ENCODE measurements at regions not wholly inside any gene's neighbourhood (a gene's known extent, or its start where the extent isn't known, plus 50 kb on each side); places are given as distances from the start of the nearest gene placed in this dataset.

DNA sequence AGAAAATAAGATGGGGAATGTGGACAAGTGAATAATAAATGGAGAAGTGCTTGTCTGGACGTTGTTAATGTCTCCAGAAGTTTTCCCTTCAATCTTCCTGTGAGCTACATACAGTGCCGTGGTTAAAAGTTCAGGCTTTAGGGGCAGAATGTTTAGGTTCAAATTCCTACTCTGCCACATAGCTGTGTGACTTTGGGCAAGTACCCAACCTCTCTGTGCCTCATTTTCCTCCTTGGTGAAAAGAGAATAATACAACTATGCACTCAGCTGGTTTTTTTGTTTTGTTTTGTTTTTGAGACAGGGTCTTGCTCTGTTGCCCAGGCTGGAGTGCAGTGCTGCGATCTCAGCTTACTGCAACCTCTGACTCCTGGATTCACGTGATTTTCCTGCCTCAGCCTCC lies 143.5 kb downstream of the CHIC2 start:
- intact Hi-C loops (cut with micrococcal nuclease) = no loop called here
- Mint-ChIP-seq H3K27ac (no peak overlapping the region), H3K36me3 (ENCODE audit: low read depth) (no peaks in the 10 kb centered on the region), H3K9me3 (no peaks in the 10 kb centered on the region), H3K4me3 (no peak overlapping the region), H3K4me1 (no peaks in the 10 kb centered on the region), H3K27me3 (peaks cover 20% of the 10 kb centered on the region)
- DNase-seq (no peak), ATAC-seq (ENCODE audit: low read depth) (no peak)
- CTCF ChIA-PET = interaction anchor here (2.0 to 2.1 kb wide), 2 partner anchors 9 to 12 kb away, joined by 7 to 8 read pairs; no protein-coding TSS in a partner anchor
- POLR2A ChIA-PET = no interaction called here
- TF ChIP-seq, protein P1, sequence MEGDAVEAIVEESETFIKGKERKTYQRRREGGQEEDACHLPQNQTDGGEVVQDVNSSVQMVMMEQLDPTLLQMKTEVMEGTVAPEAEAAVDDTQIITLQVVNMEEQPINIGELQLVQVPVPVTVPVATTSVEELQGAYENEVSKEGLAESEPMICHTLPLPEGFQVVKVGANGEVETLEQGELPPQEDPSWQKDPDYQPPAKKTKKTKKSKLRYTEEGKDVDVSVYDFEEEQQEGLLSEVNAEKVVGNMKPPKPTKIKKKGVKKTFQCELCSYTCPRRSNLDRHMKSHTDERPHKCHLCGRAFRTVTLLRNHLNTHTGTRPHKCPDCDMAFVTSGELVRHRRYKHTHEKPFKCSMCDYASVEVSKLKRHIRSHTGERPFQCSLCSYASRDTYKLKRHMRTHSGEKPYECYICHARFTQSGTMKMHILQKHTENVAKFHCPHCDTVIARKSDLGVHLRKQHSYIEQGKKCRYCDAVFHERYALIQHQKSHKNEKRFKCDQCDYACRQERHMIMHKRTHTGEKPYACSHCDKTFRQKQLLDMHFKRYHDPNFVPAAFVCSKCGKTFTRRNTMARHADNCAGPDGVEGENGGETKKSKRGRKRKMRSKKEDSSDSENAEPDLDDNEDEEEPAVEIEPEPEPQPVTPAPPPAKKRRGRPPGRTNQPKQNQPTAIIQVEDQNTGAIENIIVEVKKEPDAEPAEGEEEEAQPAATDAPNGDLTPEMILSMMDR (IDR thresholded peaks at IDR 0.05) = no peak

DNA sequence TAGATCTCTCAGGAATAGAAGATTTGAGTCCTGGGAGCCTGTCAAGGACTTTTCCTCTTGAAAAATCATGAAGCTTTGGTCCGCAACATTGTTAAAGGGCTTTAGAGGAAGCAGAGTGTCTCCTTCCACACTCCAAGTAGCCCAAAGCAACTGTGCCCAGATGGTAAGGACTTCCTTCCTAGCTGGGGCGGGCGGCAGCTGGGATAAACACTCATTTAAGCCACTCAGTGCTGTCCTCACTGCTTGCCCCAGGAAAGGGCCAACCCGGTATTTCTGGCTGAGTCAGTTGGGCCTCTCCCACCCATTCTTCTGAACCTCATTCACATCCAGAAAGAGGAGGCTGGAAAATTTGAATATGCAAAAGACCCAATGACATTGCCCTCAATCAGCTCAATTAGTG lies 144.3 kb downstream of the CHIC2 start:
- no peak overlapping the region for H3K27ac Mint-ChIP-seq
- DNase-seq (no peak), ATAC-seq (ENCODE audit: low read depth) (no peak)
- ChIA-PET POLR2A (no interaction called here), CTCF (interaction anchor here (2.0 kb wide), 1 partner anchor 10 kb away, joined by 8 read pairs; no protein-coding TSS in a partner anchor)
- intact Hi-C loops (cut with micrococcal nuclease) = no loop called here
- no peaks in the 10 kb centered on the region for H3K36me3 Mint-ChIP-seq (ENCODE audit: low read depth)
- H3K4me1 Mint-ChIP-seq = no peaks in the 10 kb centered on the region
- H3K9me3 Mint-ChIP-seq = no peaks in the 10 kb centered on the region
- TF ChIP-seq, protein P1 (IDR thresholded peaks at IDR 0.05) = no peak
- no peak overlapping the region for H3K4me3 Mint-ChIP-seq
- peaks cover 20% of the 10 kb centered on the region for H3K27me3 Mint-ChIP-seq

DNA sequence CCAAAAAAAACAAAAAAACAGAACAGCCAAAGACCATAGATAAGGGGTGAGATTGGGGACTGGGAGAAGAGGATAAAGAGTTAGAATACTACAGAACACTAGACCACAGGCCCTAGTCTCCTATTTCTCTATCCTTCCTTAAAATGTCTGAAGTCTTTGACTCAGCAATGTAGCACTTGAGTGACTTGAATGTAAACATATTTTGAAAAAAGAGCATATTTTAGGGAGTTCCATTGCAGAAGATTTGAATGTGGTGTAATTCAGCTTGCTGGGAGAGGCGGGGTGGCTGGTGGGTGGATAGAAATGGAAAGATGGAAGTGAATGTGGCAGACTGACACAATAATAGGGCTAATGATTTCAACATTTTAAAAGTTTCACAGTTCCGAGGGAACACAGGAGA lies 144.9 kb downstream of the CHIC2 start:
- no peak for ATAC-seq (ENCODE audit: low read depth)
- intact Hi-C loops (cut with micrococcal nuclease) = no loop called here
- Mint-ChIP-seq H3K4me1 (no peaks in the 10 kb centered on the region), H3K9me3 (no peaks in the 10 kb centered on the region), H3K27ac (no peak overlapping the region), H3K36me3 (ENCODE audit: low read depth) (no peaks in the 10 kb centered on the region), H3K4me3 (no peak overlapping the region), H3K27me3 (peaks cover 20% of the 10 kb centered on the region)
- no peak for DNase-seq
- CTCF ChIA-PET = interaction anchor here (2.0 kb wide), 1 partner anchor 11 kb away, joined by 8 read pairs; no protein-coding TSS in a partner anchor
- TF ChIP-seq, protein P1 (IDR thresholded peaks at IDR 0.05) = no peak
- POLR2A ChIA-PET = no interaction called here

DNA sequence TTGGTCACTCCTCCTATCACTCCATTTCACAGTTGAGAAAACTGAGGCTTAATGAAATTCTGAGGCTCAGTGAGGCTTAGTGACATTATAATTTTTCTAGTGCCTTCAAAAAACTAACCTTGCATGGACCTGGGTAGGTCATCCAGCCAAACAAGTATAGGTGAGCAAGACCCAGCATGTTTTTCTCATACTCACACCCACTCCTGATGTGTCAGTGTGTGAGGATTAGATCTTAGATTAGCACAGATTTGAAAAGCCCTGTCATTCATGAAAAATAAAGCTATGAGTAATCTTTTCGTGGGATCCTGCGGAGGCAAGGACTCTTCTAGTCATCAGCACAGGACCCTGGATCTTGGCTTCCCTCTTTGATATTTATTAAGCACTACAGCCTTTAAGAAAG lies 146.7 kb downstream of the CHIC2 start:
- peaks cover 17% of the 10 kb centered on the region for H3K27me3 Mint-ChIP-seq
- intact Hi-C loops (cut with micrococcal nuclease) = no loop called here
- TF ChIP-seq, protein P1 (IDR thresholded peaks at IDR 0.05) = no peak
- POLR2A ChIA-PET = no interaction called here
- DNase-seq (no peak), ATAC-seq (ENCODE audit: low read depth) (no peak)
- H3K36me3 Mint-ChIP-seq (ENCODE audit: low read depth) = no peaks in the 10 kb centered on the region
- H3K4me3 Mint-ChIP-seq = no peak overlapping the region
- no peak overlapping the region for H3K27ac Mint-ChIP-seq
- no peaks in the 10 kb centered on the region for H3K9me3 Mint-ChIP-seq
- H3K4me1 Mint-ChIP-seq = no peaks in the 10 kb centered on the region
- CTCF ChIA-PET = no interaction called here

DNA sequence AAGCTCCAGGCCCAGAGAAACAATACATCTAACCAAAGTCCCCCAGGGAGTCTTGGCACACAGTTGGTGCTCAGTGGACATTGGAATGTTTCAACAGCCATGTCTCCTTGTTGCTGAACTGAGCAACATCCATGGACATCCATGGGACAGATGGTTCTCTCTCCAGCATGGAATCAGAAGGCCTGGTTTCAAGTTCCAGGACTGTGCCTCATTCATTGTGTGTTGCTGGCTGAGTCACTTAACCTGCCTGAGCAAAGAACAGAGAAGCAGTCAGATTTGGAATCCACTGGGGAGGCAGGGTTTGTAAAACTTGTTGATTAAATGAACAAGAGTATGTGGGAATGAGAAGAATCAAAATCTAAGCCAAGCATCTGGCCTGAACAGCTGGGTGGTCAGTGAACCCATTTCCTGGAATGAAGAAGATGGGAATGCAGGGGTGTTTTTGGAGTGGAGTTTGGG lies 147.9 kb downstream of the CHIC2 start:
- POLR2A ChIA-PET = no interaction called here
- Mint-ChIP-seq H3K4me3 (no peak overlapping the region), H3K9me3 (no peaks in the 10 kb centered on the region), H3K4me1 (no peaks in the 10 kb centered on the region), H3K27ac (no peak overlapping the region), H3K27me3 (peaks cover 17% of the 10 kb centered on the region), H3K36me3 (ENCODE audit: low read depth) (no peaks in the 10 kb centered on the region)
- CTCF ChIA-PET = no interaction called here
- DNase-seq = no peak
- TF ChIP-seq, protein P1 (IDR thresholded peaks at IDR 0.05) = no peak
- intact Hi-C loops (cut with micrococcal nuclease) = no loop called here
- ATAC-seq (ENCODE audit: low read depth) = no peak
